Osteocyte (in vitro differentiated cells): ENCODE measurements at regions not wholly inside any gene's neighbourhood (a gene's known extent, or its start where the extent isn't known, plus 50 kb on each side); places are given as distances from the start of the nearest gene placed in this dataset.

Experiments used
- DNase-seq: peaks from one replicate; pipeline ENCODE4 v3.0.0; 2021; ENCODE audit warnings: mixed read lengths; ENCODE audit not compliant: unreplicated experiment; ENCODE audit errors: extremely low spot score
- H3K27ac Mint-ChIP-seq: one replicate; pipeline ENCODE4 v1.8.0; 2021; ENCODE audit warnings: mild to moderate bottlenecking, mixed read lengths; ENCODE audit not compliant: unreplicated experiment
- H3K27me3 Mint-ChIP-seq: one replicate; pipeline ENCODE4 v1.8.0; 2021; ENCODE audit warnings: mixed read lengths; ENCODE audit not compliant: unreplicated experiment
- H3K36me3 Mint-ChIP-seq: one replicate; pipeline ENCODE4 v1.8.0; 2021; ENCODE audit warnings: mixed read lengths; ENCODE audit not compliant: unreplicated experiment
- H3K4me1 Mint-ChIP-seq: one replicate; pipeline ENCODE4 v1.8.0; 2021; ENCODE audit warnings: mixed read lengths; ENCODE audit not compliant: unreplicated experiment
- H3K4me3 Mint-ChIP-seq: one replicate; pipeline ENCODE4 v1.8.0; 2021; ENCODE audit warnings: mild to moderate bottlenecking, moderate library complexity, mixed read lengths; ENCODE audit not compliant: unreplicated experiment
- H3K9me3 Mint-ChIP-seq: one replicate; pipeline ENCODE4 v1.8.0; 2021; ENCODE audit warnings: mixed read lengths; ENCODE audit not compliant: unreplicated experiment
- CTCF ChIP-seq: fragments of 200-600 bp; sonication (generic); IDR thresholded peaks from 2 replicates; pipeline ENCODE4 v1.5.0; 2021; ENCODE audit warnings: antibody characterized with exemption, mild to moderate bottlenecking, moderate library complexity

- DNase-seq, result no peak
- no peak overlapping the region for H3K4me3 Mint-ChIP-seq
- no peaks in the 10 kb centered on the region for H3K27me3 Mint-ChIP-seq
- no peaks in the 10 kb centered on the region for H3K36me3 Mint-ChIP-seq
- H3K9me3 Mint-ChIP-seq, result peaks cover 9% of the 10 kb centered on the region
- TF ChIP-seq CTCF, result no peak
- H3K27ac Mint-ChIP-seq, result no peak overlapping the region
- H3K4me1 Mint-ChIP-seq, result no peaks in the 10 kb centered on the region
These were observed 1099.1 kb upstream of the ATXN8OS start for GRCh38 chr13:69008499-69008898.

DNA sequence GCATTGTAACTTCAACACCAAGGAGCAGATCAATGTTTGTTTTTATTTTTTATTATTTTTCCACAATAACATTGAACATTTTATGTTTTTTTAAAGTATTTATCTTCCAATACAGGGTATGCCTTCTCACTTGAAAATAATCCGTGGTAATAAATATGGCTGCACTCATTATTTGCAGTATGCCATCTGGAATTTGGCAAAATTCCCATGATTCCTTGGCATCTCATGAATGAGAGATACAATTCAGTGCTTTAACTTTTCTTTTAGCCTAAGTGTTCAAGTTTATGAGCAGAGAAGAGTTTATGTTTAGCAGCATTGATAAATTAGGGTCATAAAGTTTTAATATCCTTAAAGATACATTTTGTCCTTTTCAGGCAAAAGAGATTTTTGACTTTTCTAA, 1109.6 kb upstream of the ATXN8OS start:
- Mint-ChIP-seq H3K36me3 (no peaks in the 10 kb centered on the region), H3K27me3 (peaks cover 3% of the 10 kb centered on the region), H3K9me3 (peaks cover 29% of the 10 kb centered on the region), H3K4me3 (no peak overlapping the region), H3K4me1 (no peaks in the 10 kb centered on the region), H3K27ac (no peak overlapping the region)
- no peak for TF ChIP-seq CTCF
- no peak for DNase-seq

DNA sequence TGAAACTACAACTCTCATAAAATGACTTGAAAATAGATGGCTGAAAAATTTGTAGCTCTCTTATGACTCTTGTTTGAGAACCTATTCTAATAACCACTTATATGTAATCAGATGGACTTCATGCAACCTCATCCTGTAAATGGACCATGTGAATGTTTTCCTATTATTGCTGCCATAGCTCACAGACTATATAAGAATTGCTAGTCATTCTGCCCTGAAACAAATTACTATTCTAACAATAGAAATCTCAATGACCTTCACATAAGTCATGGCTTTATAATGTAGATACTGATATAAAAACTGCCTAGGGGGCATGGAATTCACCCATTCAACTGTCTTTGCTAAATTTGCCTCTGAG, 1111.0 kb upstream of the ATXN8OS start:
- Mint-ChIP-seq H3K4me1 (no peaks in the 10 kb centered on the region), H3K27ac (no peak overlapping the region), H3K9me3 (peaks cover 18% of the 10 kb centered on the region), H3K27me3 (peaks cover 3% of the 10 kb centered on the region), H3K4me3 (no peak overlapping the region), H3K36me3 (no peaks in the 10 kb centered on the region)
- no peak for DNase-seq
- TF ChIP-seq CTCF, result no peak

GRCh38 chr13:68995972-68996667, 1111.5 kb upstream of the ATXN8OS start:
- Mint-ChIP-seq H3K9me3 (peaks cover 12% of the 10 kb centered on the region), H3K4me1 (no peaks in the 10 kb centered on the region), H3K36me3 (no peaks in the 10 kb centered on the region), H3K4me3 (no peak overlapping the region), H3K27me3 (peaks cover 5% of the 10 kb centered on the region), H3K27ac (no peak overlapping the region)
- no peak for DNase-seq
- no peak for TF ChIP-seq CTCF

DNA sequence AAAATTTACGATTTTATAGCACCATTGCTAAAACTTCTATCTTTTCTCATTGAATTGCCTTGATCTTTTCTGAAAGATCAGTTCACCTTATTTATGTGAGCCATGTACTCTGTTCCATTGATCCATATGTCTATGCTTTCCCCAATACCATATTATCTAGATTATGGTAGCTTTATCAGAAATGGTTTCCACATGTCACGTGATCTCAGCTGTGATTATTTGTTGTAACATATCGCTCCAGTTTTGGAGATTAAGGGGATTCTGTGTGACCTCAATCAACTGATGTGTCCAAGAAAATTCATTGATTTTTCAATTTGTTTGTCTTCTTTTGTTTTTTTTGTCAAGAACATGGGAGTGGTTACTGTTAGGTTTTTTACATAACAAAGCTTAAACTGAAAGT, 1114.5 kb upstream of the ATXN8OS start:
- peaks cover 3% of the 10 kb centered on the region for H3K9me3 Mint-ChIP-seq
- H3K27ac Mint-ChIP-seq, result no peak overlapping the region
- no peak for DNase-seq
- no peaks in the 10 kb centered on the region for H3K36me3 Mint-ChIP-seq
- H3K27me3 Mint-ChIP-seq, result peaks cover 5% of the 10 kb centered on the region
- TF ChIP-seq CTCF, result no peak
- no peak overlapping the region for H3K4me3 Mint-ChIP-seq
- H3K4me1 Mint-ChIP-seq, result no peaks in the 10 kb centered on the region
